A673 (cell line): ENCODE measurements at regions not wholly inside any gene's neighbourhood (a gene's known extent, or its start where the extent isn't known, plus 50 kb on each side); places are given as distances from the start of the nearest gene placed in this dataset.
A peak's percentile ranks its signal among the peaks of the same experiment; 100 is the strongest.

Experiments used
- BruUV-seq: library from RNA; stranded (reverse); fragments of 400-500 nt; replicated peaks from 2 replicates; lab custom pipeline; 2021; lab: Mats Ljungman, UMichigan
- CTCF ChIA-PET: fragments of 300-600 bp; sonication (Branson Sonifier 250); formaldehyde crosslinking; loops from one replicate; lab custom pipeline; 2022; ENCODE audit warnings: antibody characterized with exemption; lab: Charles Lee
- POLR2A ChIA-PET: fragments of 300-600 bp; sonication (Branson Sonifier 250); formaldehyde crosslinking; loops from one replicate; lab custom pipeline; 2022; ENCODE audit warnings: antibody characterized with exemption; ENCODE audit not compliant: low non-redundant PET; lab: Charles Lee
- DNase-seq: peaks from one replicate; pipeline ENCODE4 v3.0.0-alpha.2; 2015; ENCODE audit warnings: low spot score
- H3K27ac ChIP-seq: fragments of 200-600 bp; sonication (generic); 2 replicates; pipeline ENCODE4 v1.5.1; 2016; ENCODE audit warnings: mixed run types, low read depth, mild to moderate bottlenecking, mixed read lengths, antibody characterized with exemption, low read length; ENCODE audit not compliant: poor library complexity, severe bottlenecking
- H3K27me3 ChIP-seq: fragments of 200-600 bp; sonication (generic); replicated peaks from 2 replicates; pipeline ENCODE4 v1.6.1; 2017; ENCODE audit warnings: mixed run types, low read depth, mild to moderate bottlenecking, mixed read lengths, antibody characterized with exemption, low read length; ENCODE audit not compliant: insufficient read depth, poor library complexity
- H3K36me3 ChIP-seq: fragments of 200-600 bp; sonication (generic); 2 replicates; pipeline ENCODE4 v1.6.1; 2016; ENCODE audit warnings: mixed run types, mild to moderate bottlenecking, mixed read lengths, antibody characterized with exemption, low read length; ENCODE audit not compliant: insufficient read depth, poor library complexity, severe bottlenecking
- H3K4me1 ChIP-seq: fragments of 200-600 bp; sonication (generic); 2 replicates; pipeline ENCODE4 v1.6.1; 2017; ENCODE audit warnings: mixed run types, mild to moderate bottlenecking, mixed read lengths, antibody characterized with exemption, low read length; ENCODE audit not compliant: insufficient read depth, poor library complexity, severe bottlenecking
- H3K4me3 ChIP-seq: fragments of 200-600 bp; sonication (generic); 2 replicates; pipeline ENCODE4 v1.5.1; 2016; ENCODE audit warnings: low read depth, mixed run types, mild to moderate bottlenecking, mixed read lengths, low read length; ENCODE audit not compliant: poor library complexity, severe bottlenecking
- H3K9me3 ChIP-seq: fragments of 200-600 bp; sonication (generic); 2 replicates; pipeline ENCODE4 v1.6.1; 2016; ENCODE audit warnings: mixed run types, low read depth, mild to moderate bottlenecking, mixed read lengths, antibody characterized with exemption, low read length; ENCODE audit not compliant: poor library complexity, severe bottlenecking
- CTCF ChIP-seq: fragments of 300-800, 200-600 bp; sonication (generic); conservative IDR thresholded peaks from 2 replicates; pipeline ENCODE4 v1.5.1; 2017; ENCODE audit warnings: low read depth, mild to moderate bottlenecking, antibody characterized with exemption, low read length, moderate library complexity, mixed read lengths
- EZH2 ChIP-seq: fragments of 200-600 bp; sonication (generic); IDR thresholded peaks from 2 replicates; pipeline ENCODE4 v1.6.1; 2017; ENCODE audit warnings: borderline replicate concordance, low read depth, mild to moderate bottlenecking, mixed read lengths, antibody characterized with exemption, low read length; ENCODE audit not compliant: poor library complexity, severe bottlenecking
- intact Hi-C: fragments of 100-400 bp; cut with micrococcal nuclease; formaldehyde crosslinking; loops from one replicate; pipeline ENCODE4 v1.10.0; 2022; ENCODE audit not compliant: unreplicated experiment

GRCh38 chr7:17043012-17043877 lies 161.5 kb upstream of the AGR3 start:
- intact Hi-C loops, result loop anchor here (1.0 to 5.0 kb wide), 3 partner anchors 61 to 256 kb away; partner anchors contain the start of gene AHR
- POLR2A ChIA-PET, result no interaction called here
- BruUV-seq, result no TSS peak
- CTCF ChIA-PET, result no interaction called here
- Histone ChIP-seq H3K4me3 (peak overlapping the region; percentile 21), H3K36me3 (no peaks in the 10 kb centered on the region), H3K4me1 (peaks cover 63% of the 10 kb centered on the region), H3K9me3 (no peaks in the 10 kb centered on the region), H3K27ac (peak overlapping the region; percentile 96), H3K27me3 (no peaks in the 10 kb centered on the region)
- DNase-seq, result peak; percentile 88
- TF ChIP-seq EZH2 (no peak), CTCF (no peak)

GRCh38 chr7:17044396-17044795 lies 162.6 kb upstream of the AGR3 start:
- Histone ChIP-seq H3K9me3 (no peaks in the 10 kb centered on the region), H3K27me3 (no peaks in the 10 kb centered on the region), H3K4me3 (no peak overlapping the region), H3K27ac (peak overlapping the region; percentile 96), H3K36me3 (no peaks in the 10 kb centered on the region), H3K4me1 (peaks cover 57% of the 10 kb centered on the region)
- intact Hi-C loops, result loop anchor here (5.0 kb wide), 1 partner anchor 122 kb away; no protein-coding TSS in a partner anchor
- peak; percentile 75 for DNase-seq
- ChIA-PET POLR2A (no interaction called here), CTCF (interaction anchor here (0.7 kb wide), 1 partner anchor 33 kb away, joined by 4 read pairs; no protein-coding TSS in a partner anchor)
- BruUV-seq, result no TSS peak
- TF ChIP-seq EZH2 (no peak), CTCF (peak; percentile 22; the same call in 1 of the 2 replicates)

- H3K27ac ChIP-seq, result peak overlapping the region; percentile 96
- H3K9me3 ChIP-seq, result no peaks in the 10 kb centered on the region
- peaks cover 54% of the 10 kb centered on the region for H3K4me1 ChIP-seq
- H3K27me3 ChIP-seq, result no peaks in the 10 kb centered on the region
- ChIA-PET CTCF (no interaction called here), POLR2A (no interaction called here)
- intact Hi-C loops, result loop anchor here (5.0 kb wide), 1 partner anchor 123 kb away; no protein-coding TSS in a partner anchor
- BruUV-seq, result no TSS peak
- no peak for TF ChIP-seq CTCF
- TF ChIP-seq EZH2, result no peak
- no peak overlapping the region for H3K4me3 ChIP-seq
- H3K36me3 ChIP-seq, result no peaks in the 10 kb centered on the region
- DNase-seq, result no peak
These were observed 163.1 kb upstream of the AGR3 start for GRCh38 chr7:17044861-17045260.
